Aorta (tissue), 5 donors: ENCODE measurements at regions not wholly inside any gene's neighbourhood (a gene's known extent, or its start where the extent isn't known, plus 50 kb on each side); places are given as distances from the start of the nearest gene placed in this dataset.
"Not testable (repeated sequence)": the region's sequence is repeated elsewhere in the genome, so short reads cannot be mapped to it uniquely, and the experiment has no call there.

Experiments
- ATAC-seq: fragments of 200-7000 bp; cut with Tn5 transposase; one replicate; pipeline ENCODE4 v1.9.1; 2022; ENCODE audit warnings: moderate library complexity; ENCODE audit not compliant: low FRiP score
- DNase-seq, 2 donors: peaks; one replicate each; pipeline ENCODE4 v3.0.0-alpha.2; 2020
- H3K27ac ChIP-seq, 2 donors: one replicate each; pipeline ENCODE4 v1.5.1; 2013; ENCODE audit warnings: low read length in 2 of 2, mild to moderate bottlenecking in 2 of 2, moderate library complexity in 2 of 2, control low read depth in 1 of 2, inconsistent platforms in 1 of 2, low read depth in 1 of 2
- H3K27me3 ChIP-seq, 2 donors: one replicate each; pipeline ENCODE4 v1.6.1; 2013; ENCODE audit warnings: control low read depth in 1 of 2, low read length in 1 of 2, mild to moderate bottlenecking in 1 of 2, moderate library complexity in 1 of 2; ENCODE audit not compliant: insufficient read depth in 2 of 2, control insufficient read depth in 1 of 2
- H3K36me3 ChIP-seq, 2 donors: one replicate each; pipeline ENCODE4 v1.6.1; 2013; ENCODE audit warnings: control low read depth in 1 of 2, low read length in 1 of 2, mild to moderate bottlenecking in 1 of 2; ENCODE audit not compliant: insufficient read depth in 2 of 2, control insufficient read depth in 1 of 2
- H3K4me1 ChIP-seq, 2 donors: one replicate each; pipeline ENCODE4 v1.6.1; 2013; ENCODE audit warnings: low read length in 2 of 2, control low read depth in 1 of 2, mild to moderate bottlenecking in 1 of 2, moderate library complexity in 1 of 2; ENCODE audit not compliant: insufficient read depth in 2 of 2, control insufficient read depth in 1 of 2
- H3K4me3 ChIP-seq, 2 donors: one replicate each; pipeline ENCODE4 v1.5.1; 2013; ENCODE audit warnings: low read length in 2 of 2, control low read depth in 1 of 2, mild to moderate bottlenecking in 1 of 2
- H3K9me3 ChIP-seq: one replicate; pipeline ENCODE4 v1.6.1; 2013; ENCODE audit warnings: mild to moderate bottlenecking, low read length; ENCODE audit not compliant: control insufficient read depth
- WGBS, 2 donors: extraction: QIAGEN DNeasy Blood & Tissue Kit; methylation state at CpG; one replicate each; pipeline ENCODE4 v1.1.7; 2013; 5-methylcytosine and 5-hydroxymethylcytosine counted together
- intact Hi-C, 2 donors: fragments of 100-400 bp; cut with DNase I; formaldehyde crosslinking; loops; one replicate each; pipeline versions ENCODE4 v1.14.2 to v1.15.0; 2022
- donor health status: healthy with polysubstance abuse.
- donor health status: Bipolar disorder and iron deficiency.
- donor health status: DM: no; HTN: no; CAD: no.
- donor health status: DM: no; HTN: no; CAD: no.
- donor health status: DM: yes; HTN: yes; CAD: no.

GRCh38 chr22:18731075-18731666 is 119.5 kb upstream of the RIMBP3 start:
- no peaks in the 10 kb centered on the region for H3K36me3 ChIP-seq
- no peak overlapping the region for H3K4me3 ChIP-seq
- H3K4me1 ChIP-seq = no peaks in the 10 kb centered on the region
- H3K27me3 ChIP-seq = no peaks in the 10 kb centered on the region
- no peak for DNase-seq
- no peaks in the 10 kb centered on the region for H3K9me3 ChIP-seq
- ATAC-seq = no peak
- H3K27ac ChIP-seq = no peak overlapping the region
- intact Hi-C loops = no loop called here

- intact Hi-C loops, H3K4me1 ChIP-seq, H3K4me3 ChIP-seq, H3K27me3 ChIP-seq, H3K27ac ChIP-seq, H3K36me3 ChIP-seq, H3K9me3 ChIP-seq: not testable (repeated sequence)
- 78 to 90% methylated on average over 3 of the region's 3 CpGs for WGBS, 2 donors
- DNase-seq = peak in 1 of 2 donors; percentile 49
- ATAC-seq = peak; percentile 73
These were observed 118.7 kb upstream of the RIMBP3 start for GRCh38 chr22:18730410-18730809.
